PC-3 (cell line): ENCODE measurements at regions not wholly inside any gene's neighbourhood (a gene's known extent, or its start where the extent isn't known, plus 50 kb on each side); places are given as distances from the start of the nearest gene placed in this dataset.
"Not testable (repeated sequence)": the region's sequence is repeated elsewhere in the genome, so short reads cannot be mapped to it uniquely, and the experiment has no call there.

Experiments
- ATAC-seq: fragments of 200-7000 bp; cut with Tn5 transposase; 2 replicates; pipeline ENCODE4 v1.9.1; 2020; ENCODE audit warnings: mild to moderate bottlenecking, moderate library complexity
- BruUV-seq: library from RNA; stranded (reverse); fragments of 400-500 nt; replicated peaks from 2 replicates; lab custom pipeline; 2021; lab: Mats Ljungman, UMichigan
- CTCF ChIA-PET: fragments of 300-600 bp; sonication (Branson Sonifier 250); formaldehyde crosslinking; loops from one replicate; lab custom pipeline; 2022; ENCODE audit warnings: antibody characterized with exemption; lab: Charles Lee
- POLR2A ChIA-PET: fragments of 300-600 bp; sonication (Branson Sonifier 250); formaldehyde crosslinking; loops from one replicate; lab custom pipeline; 2022; ENCODE audit warnings: antibody characterized with exemption; ENCODE audit not compliant: unreplicated experiment; lab: Charles Lee
- DNase-seq: peaks from one replicate; pipeline ENCODE4 v3.0.0-alpha.2; 2015
- H2AFZ ChIP-seq: fragments of 300-600 bp; sonication (generic); 2 replicates; pipeline ENCODE4 v1.6.0; 2016; ENCODE audit warnings: antibody characterized with exemption, low read length
- H3F3A ChIP-seq: fragments of 300-600 bp; sonication (generic); one replicate; pipeline ENCODE4 v1.6.0; 2017; ENCODE audit warnings: antibody characterized with exemption, low read length, control low read depth, mild to moderate bottlenecking; ENCODE audit not compliant: unreplicated experiment
- H3K27ac ChIP-seq: fragments of 300-600 bp; sonication (generic); 2 replicates; pipeline ENCODE4 v1.5.1; 2016; ENCODE audit warnings: mild to moderate bottlenecking, low read length
- H3K27me3 ChIP-seq: fragments of 300-600 bp; sonication (generic); 2 replicates; pipeline ENCODE4 v1.6.1; 2016; ENCODE audit warnings: low read length, mixed read lengths
- H3K36me3 ChIP-seq: fragments of 300-600 bp; sonication (generic); 2 replicates; pipeline ENCODE4 v1.6.1; 2016; ENCODE audit warnings: low read depth, mixed run types, low read length, mixed read lengths
- H3K4me1 ChIP-seq: fragments of 300-600 bp; sonication (generic); 2 replicates; pipeline ENCODE4 v1.5.1; 2016; ENCODE audit warnings: low read length; ENCODE audit not compliant: insufficient read depth
- H3K4me2 ChIP-seq: fragments of 300-600 bp; sonication (generic); 2 replicates; pipeline ENCODE4 v1.6.0; 2016; ENCODE audit warnings: low read length
- H3K4me3 ChIP-seq: fragments of 300-600 bp; sonication (generic); 2 replicates; pipeline ENCODE4 v1.5.1; 2016; ENCODE audit warnings: mild to moderate bottlenecking, low read length, mixed read lengths
- H3K79me2 ChIP-seq: fragments of 300-600 bp; sonication (generic); 2 replicates; pipeline ENCODE4 v1.6.1; 2017; ENCODE audit warnings: low read length, mixed read lengths
- H3K9ac ChIP-seq: fragments of 300-600 bp; sonication (generic); 2 replicates; pipeline ENCODE4 v1.6.0; 2016; ENCODE audit warnings: mild to moderate bottlenecking, low read length
- H3K9me2 ChIP-seq: fragments of 300-600 bp; sonication (generic); replicated peaks from 2 replicates; pipeline ENCODE4 v1.6.1; 2016; ENCODE audit warnings: mixed run types, low read length, mixed read lengths
- H3K9me3 ChIP-seq: fragments of 300-600 bp; sonication (generic); 2 replicates; pipeline ENCODE4 v1.6.1; 2016; ENCODE audit warnings: low read length, mixed read lengths
- H4K20me1 ChIP-seq: fragments of 300-600 bp; sonication (generic); 2 replicates; pipeline ENCODE4 v1.6.1; 2016; ENCODE audit warnings: low read length, mixed read lengths
- EZH2 ChIP-seq: fragments of 300-600 bp; sonication (generic); IDR thresholded peaks from one replicate; pipeline ENCODE4 v1.6.1; 2017; ENCODE audit warnings: antibody characterized with exemption, mild to moderate bottlenecking, low read length; ENCODE audit not compliant: unreplicated experiment
- EZH2phosphoT487 ChIP-seq: fragments of 300-600 bp; sonication (generic); IDR thresholded peaks from 2 replicates; pipeline ENCODE4 v1.6.1; 2018; ENCODE audit warnings: mild to moderate bottlenecking, antibody characterized with exemption, low read length, borderline replicate concordance
- intact Hi-C: fragments of 100-400 bp; cut with micrococcal nuclease; formaldehyde crosslinking; loops from 2 replicates; pipeline ENCODE4 v1.9.0; 2023
- TF ChIP-seq, protein P1 (sequence below): fragments of 300-600 bp; sonication (generic); conservative IDR thresholded peaks from 2 replicates; pipeline ENCODE4 v1.5.1; 2017; ENCODE audit warnings: antibody characterized with exemption, low read depth, mild to moderate bottlenecking, low read length

DNA sequence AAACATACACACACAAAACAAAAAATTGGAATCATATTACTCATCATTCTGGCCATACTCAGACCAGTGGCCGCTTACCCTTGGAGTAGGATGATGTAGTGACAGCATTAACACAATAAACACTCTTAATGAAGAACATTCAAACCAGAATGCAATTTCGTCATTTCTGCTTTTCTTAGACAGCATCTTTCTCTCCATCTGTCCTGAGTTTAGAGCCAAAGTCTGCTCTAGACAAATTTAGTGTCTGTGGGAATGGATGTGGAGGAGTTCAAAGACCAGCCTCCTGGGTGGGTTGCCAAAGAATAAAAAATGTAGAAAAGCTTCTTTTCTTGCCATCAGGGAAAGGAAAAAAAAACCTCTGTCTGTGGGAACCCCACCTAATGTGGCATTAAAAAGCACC lies 212.4 kb upstream of the POU1F1 start:
- no peak overlapping the region for H3K9ac ChIP-seq
- DNase-seq (no peak), ATAC-seq (no peak)
- H3K9me2 ChIP-seq = no peaks in the 10 kb centered on the region
- intact Hi-C loops = no loop called here
- no peak overlapping the region for H2AFZ ChIP-seq
- TF ChIP-seq, protein P1, sequence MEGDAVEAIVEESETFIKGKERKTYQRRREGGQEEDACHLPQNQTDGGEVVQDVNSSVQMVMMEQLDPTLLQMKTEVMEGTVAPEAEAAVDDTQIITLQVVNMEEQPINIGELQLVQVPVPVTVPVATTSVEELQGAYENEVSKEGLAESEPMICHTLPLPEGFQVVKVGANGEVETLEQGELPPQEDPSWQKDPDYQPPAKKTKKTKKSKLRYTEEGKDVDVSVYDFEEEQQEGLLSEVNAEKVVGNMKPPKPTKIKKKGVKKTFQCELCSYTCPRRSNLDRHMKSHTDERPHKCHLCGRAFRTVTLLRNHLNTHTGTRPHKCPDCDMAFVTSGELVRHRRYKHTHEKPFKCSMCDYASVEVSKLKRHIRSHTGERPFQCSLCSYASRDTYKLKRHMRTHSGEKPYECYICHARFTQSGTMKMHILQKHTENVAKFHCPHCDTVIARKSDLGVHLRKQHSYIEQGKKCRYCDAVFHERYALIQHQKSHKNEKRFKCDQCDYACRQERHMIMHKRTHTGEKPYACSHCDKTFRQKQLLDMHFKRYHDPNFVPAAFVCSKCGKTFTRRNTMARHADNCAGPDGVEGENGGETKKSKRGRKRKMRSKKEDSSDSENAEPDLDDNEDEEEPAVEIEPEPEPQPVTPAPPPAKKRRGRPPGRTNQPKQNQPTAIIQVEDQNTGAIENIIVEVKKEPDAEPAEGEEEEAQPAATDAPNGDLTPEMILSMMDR = no peak
- no peak for TF ChIP-seq EZH2phosphoT487
- no peak for TF ChIP-seq EZH2
- BruUV-seq = no TSS peak
- no peaks in the 10 kb centered on the region for H3F3A ChIP-seq
- H4K20me1 ChIP-seq = no peaks in the 10 kb centered on the region
- no peaks in the 10 kb centered on the region for H3K36me3 ChIP-seq
- CTCF ChIA-PET = no interaction called here
- H3K27me3 ChIP-seq = no peaks in the 10 kb centered on the region
- POLR2A ChIA-PET = interaction anchor here (0.6 kb wide), 1 partner anchor 19 kb away, joined by 3 read pairs; no protein-coding TSS in a partner anchor
- H3K4me2 ChIP-seq = no peak overlapping the region
- no peaks in the 10 kb centered on the region for H3K79me2 ChIP-seq
- H3K4me3 ChIP-seq = no peak overlapping the region
- no peaks in the 10 kb centered on the region for H3K9me3 ChIP-seq
- H3K4me1 ChIP-seq = no peaks in the 10 kb centered on the region
- H3K27ac ChIP-seq = no peak overlapping the region

DNA sequence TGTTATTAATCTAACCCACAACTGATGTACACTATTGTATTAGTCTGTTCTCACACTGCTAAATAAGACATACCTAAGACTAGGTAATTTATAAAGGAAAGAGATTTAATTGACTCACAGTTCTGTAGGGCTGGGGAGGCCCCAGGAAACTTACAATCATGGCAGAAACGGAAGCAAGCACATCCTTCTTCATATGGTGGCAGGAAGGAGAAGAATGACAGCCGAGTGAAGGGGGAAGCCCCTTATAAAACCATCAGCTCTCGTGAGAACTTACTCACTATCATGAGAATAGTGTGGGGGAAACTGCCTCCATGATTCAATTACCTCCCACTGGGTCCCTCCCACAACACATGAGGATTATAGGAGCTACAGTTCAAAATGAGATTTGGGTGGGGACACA lies 210.3 kb upstream of the POU1F1 start:
- H2AFZ ChIP-seq, CTCF ChIA-PET, H3K36me3 ChIP-seq, H3K79me2 ChIP-seq, H3K27me3 ChIP-seq, BruUV-seq, H3K4me1 ChIP-seq, H3K27ac ChIP-seq, H3K4me2 ChIP-seq, POLR2A ChIA-PET, H3F3A ChIP-seq, ATAC-seq, H3K4me3 ChIP-seq, DNase-seq, H3K9me2 ChIP-seq, intact Hi-C loops, H4K20me1 ChIP-seq, H3K9ac ChIP-seq, H3K9me3 ChIP-seq: not testable (repeated sequence)

DNA sequence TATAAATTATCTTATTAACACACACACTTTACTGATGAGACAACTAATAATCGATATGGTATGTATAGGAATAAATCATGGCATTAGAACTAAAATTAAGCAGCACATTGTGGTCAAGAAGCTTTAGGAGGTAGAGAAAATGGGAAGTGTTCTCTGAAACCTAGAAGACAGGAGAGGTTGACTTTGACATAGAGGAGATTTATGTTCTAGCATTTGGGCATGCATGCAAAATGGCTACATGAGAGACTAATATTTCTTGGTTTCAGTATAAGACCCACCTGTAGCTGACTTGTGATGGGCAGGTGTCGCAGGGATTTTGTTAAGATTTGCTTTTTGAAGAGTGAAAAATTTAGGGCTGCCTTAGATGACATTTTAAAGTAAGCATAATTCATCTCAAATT lies 209.7 kb upstream of the POU1F1 start:
- no TSS peak for BruUV-seq
- CTCF ChIA-PET = no interaction called here

More for the DNA sequence above, 209.7 kb upstream of the POU1F1 start:
- Histone ChIP-seq H3K4me3 (no peak overlapping the region), H3K4me1 (no peaks in the 10 kb centered on the region), H3K9me3 (no peaks in the 10 kb centered on the region), H3K9me2 (no peaks in the 10 kb centered on the region), H3K9ac (no peak overlapping the region), H3K27me3 (no peaks in the 10 kb centered on the region), H3K79me2 (no peaks in the 10 kb centered on the region), H4K20me1 (no peaks in the 10 kb centered on the region), H3K36me3 (no peaks in the 10 kb centered on the region), H3K27ac (no peak overlapping the region), H2AFZ (no peak overlapping the region), H3K4me2 (no peak overlapping the region), H3F3A (no peaks in the 10 kb centered on the region)
- ATAC-seq = no peak
- DNase-seq = no peak
- POLR2A ChIA-PET = no interaction called here
- TF ChIP-seq, protein P1 = no peak
- TF ChIP-seq EZH2 (no peak), EZH2phosphoT487 (no peak)
- intact Hi-C loops = no loop called here
